ENCODE measurements at regions not wholly inside any gene's neighbourhood (a gene's known extent, or its start where the extent isn't known, plus 50 kb on each side); places are given as distances from the start of the nearest gene placed in this dataset.

- DNase-seq (ENCODE audit: low read depth) = no peak
These were observed 83.7 kb downstream of the TNFAIP2 start for GRCh38 chr14:103206836-103207387.

DNA sequence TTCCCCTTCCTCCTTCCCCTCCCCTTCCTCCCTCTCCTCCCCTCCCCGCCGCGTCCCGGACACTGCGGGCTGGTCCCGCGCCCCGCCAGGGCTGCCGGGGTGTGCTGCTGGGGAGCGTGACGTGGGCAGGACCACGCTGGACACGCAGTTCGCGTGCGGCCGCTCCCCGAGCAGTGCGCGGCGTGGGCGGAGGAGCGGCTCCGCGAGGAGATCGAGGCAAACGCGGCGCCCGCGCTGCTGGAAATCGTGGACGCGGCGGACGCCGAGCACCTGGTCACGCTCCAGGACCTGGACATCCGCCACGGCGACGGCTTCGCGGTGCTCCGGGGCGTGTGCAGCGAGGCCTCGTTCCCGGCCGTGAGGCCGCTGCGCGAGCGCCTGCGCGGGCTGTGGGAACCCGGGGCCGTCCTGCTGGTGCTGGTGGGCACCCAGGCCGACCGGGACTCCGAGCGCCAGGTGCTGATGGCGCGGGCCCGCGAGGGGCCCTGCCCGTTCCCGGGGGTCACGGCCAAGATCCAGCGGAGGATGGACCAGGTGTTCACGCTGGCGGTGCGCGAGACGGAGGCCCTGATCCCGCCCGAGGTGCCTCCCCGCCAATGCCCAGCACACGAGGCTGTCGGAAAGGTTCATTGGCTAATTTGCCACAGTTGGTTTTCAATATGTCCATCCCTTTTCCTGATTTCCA lies 84.3 kb downstream of the TNFAIP2 start:
- no peak for DNase-seq (ENCODE audit: low read depth)

- DNase-seq (ENCODE audit: low read depth) = no peak
These were observed 85.8 kb downstream of the TNFAIP2 start for GRCh38 chr14:103209054-103209453.

GRCh38 chr14:103209506-103209905 lies 86.2 kb downstream of the TNFAIP2 start:
- no peak for DNase-seq (ENCODE audit: low read depth)

GRCh38 chr14:103213331-103213730 lies 90.1 kb downstream of the TNFAIP2 start:
- DNase-seq (ENCODE audit: low read depth) = no peak

GRCh38 chr14:103214461-103214958 lies 91.2 kb downstream of the TNFAIP2 start:
- no peak for DNase-seq (ENCODE audit: low read depth)

DNA sequence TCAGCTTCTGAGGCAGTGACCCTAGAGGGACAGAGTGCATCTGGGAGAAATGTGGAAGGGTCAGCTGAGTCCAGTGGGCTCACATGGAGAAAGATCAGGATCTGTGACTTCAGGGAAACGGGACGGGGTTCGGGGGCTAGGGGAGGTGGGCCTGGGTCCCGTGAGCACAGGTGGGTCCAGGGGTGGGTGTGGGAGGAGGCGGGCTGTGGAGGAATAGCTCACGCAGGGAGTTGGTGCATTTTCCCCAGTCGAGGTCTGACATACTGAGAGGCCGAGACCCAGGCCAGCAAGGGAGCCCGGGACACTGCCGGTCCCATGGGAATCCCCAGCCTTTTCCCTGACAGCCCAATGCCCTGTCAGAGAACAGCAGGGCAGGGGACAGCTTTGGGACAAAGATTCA lies 93.1 kb downstream of the TNFAIP2 start:
- no peak for DNase-seq (ENCODE audit: low read depth)

GRCh38 chr14:103216857-103217256 lies 93.6 kb downstream of the TNFAIP2 start:
- DNase-seq (ENCODE audit: low read depth) = no peak

GRCh38 chr14:103217538-103217937 lies 94.3 kb downstream of the TNFAIP2 start:
- no peak for DNase-seq (ENCODE audit: low read depth)

- no peak for DNase-seq (ENCODE audit: low read depth)
These were observed 97.1 kb downstream of the TNFAIP2 start for GRCh38 chr14:103220134-103220981.

- DNase-seq (ENCODE audit: low read depth) = no peak
These were observed 97.9 kb downstream of the TNFAIP2 start for GRCh38 chr14:103220982-103221641.

GRCh38 chr14:103221781-103222358 lies 98.6 kb downstream of the TNFAIP2 start:
- no peak for DNase-seq (ENCODE audit: low read depth)

DNA sequence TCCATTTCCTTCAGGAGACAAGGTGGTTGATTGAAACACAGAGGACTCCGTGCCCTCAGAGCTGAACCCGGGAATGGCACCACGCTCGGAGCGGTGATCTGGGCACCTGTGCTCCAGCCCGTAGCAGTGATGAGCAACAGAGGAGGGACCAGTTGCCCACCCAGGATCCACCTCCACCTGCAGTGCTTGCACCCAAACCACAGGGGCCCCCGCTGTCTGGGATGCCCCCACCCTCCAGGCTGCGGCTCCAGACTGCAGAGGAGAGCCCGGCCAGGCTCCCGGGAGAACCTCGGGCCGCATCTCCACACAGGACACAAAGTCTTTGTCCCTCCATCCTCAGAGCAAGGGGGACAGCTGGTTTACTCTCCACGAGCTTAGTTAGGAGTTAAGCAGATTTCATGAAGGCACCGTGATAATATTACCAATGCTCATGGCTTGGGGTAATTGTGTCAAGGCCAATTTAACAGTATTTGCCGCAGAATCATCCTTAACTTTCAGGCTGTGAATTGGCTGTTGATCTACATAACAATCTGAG lies 100.6 kb downstream of the TNFAIP2 start:
- no peak for DNase-seq (ENCODE audit: low read depth)

DNA sequence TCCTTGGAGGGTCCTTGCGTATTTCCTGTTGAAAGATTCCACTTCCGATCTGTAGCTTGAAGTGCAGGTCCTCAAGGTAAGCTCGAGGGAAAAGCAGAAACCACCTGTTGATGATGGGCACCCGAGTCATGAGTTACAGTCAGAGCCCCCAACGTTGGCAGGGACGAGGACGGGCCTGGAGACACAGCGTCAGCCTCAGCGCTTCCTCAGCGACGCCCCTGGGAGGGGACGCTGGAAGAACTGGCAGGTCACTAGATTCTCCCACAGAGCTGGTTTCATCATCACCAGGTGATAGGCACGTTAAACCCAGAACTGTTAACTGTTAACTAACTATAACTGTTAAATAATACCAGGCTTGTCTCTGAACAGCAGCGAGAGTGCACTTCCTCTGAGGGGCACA lies 101.8 kb downstream of the TNFAIP2 start:
- no peak for DNase-seq (ENCODE audit: low read depth)

- DNase-seq (ENCODE audit: low read depth) = no peak
These were observed 102.2 kb downstream of the TNFAIP2 start for GRCh38 chr14:103225476-103225875.

GRCh38 chr14:103227094-103227768 lies 104.0 kb downstream of the TNFAIP2 start:
- no peak for DNase-seq (ENCODE audit: low read depth)

- no peak for DNase-seq (ENCODE audit: low read depth)
These were observed 105.0 kb downstream of the TNFAIP2 start for GRCh38 chr14:103228076-103228806.

DNA sequence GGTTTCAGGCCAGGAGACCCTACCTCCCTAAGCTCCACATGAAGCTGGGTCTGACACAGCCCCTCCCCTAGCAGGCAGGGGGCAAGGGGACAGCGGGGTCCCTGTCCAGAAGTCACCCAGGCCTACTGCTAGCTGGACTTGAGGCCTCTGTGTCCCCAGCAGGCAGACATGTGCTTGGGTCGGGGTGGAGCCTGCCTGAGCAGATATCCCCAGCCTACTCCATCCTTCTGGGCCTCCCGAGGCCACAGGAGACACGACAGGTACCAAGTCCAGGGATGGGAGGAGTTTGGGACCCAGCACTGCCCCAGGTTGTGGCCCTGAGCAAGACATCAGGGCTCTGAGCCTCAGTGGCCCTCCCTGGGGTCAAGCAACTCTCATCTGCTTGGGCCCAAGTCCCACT lies 105.2 kb upstream of the EIF5 start:
- DNase-seq (ENCODE audit: low read depth) = no peak

GRCh38 chr14:103230021-103230420 lies 104.0 kb upstream of the EIF5 start:
- DNase-seq (ENCODE audit: low read depth) = no peak

DNA sequence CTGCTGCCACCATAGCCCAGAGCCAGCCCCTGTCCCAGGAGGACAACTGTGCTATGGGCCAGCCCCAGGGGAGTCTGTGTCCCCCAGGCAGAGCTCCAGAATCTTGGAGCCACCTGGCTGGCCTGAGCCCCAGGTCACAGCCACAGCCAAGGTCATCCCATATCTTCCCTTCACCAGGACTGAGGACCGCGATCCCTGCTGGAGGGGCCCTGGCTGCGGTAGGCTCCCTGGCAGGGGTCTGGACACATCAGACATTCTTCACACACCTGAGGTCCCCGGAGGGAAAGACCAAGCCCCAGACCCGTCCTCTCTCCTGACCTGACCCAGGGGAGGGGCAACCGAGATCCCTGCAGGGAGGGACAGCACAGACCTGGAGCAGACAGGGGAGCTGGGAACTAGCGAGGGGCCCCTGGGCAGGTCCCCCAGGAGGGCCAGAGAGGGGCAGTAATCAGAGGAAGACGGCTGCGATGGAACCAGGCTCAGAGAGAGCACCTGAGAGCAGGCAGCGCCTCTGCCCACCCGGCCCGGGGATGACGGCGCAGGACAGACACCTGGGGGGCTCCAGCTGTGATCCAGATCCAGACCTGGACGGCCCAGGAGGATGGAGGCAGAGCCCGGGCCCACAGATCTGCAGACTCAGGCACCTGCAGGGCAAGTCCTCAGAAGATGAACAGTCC lies 103.2 kb upstream of the EIF5 start:
- no peak for DNase-seq (ENCODE audit: low read depth)
